GM18951 (cell line): ENCODE measurements at regions not wholly inside any gene's neighbourhood (a gene's known extent, or its start where the extent isn't known, plus 50 kb on each side); places are given as distances from the start of the nearest gene placed in this dataset.

ENCODE experiments used
- POLR2A ChIP-seq: IDR thresholded peaks from 4 replicates; pipeline ENCODE4 v1.6.1; 2011; ENCODE audit warnings: mild to moderate bottlenecking; ENCODE audit not compliant: insufficient read length, insufficient read depth; ENCODE audit errors: extremely low read depth
- in situ Hi-C: fragments of 300-500 bp; cut with MboI; formaldehyde crosslinking; loops from one replicate; pipeline ENCODE4 v1.12.0; 2022; ENCODE audit warnings: low sequenced_read_pairs, mixed read lengths, inconsistent platforms; ENCODE audit not compliant: unreplicated experiment

GRCh38 chr7:118713039-118713438 lies 488.5 kb downstream of the ANKRD7 start:
- TF ChIP-seq POLR2A = no peak
- in situ Hi-C loops = no loop called here

- in situ Hi-C loops = no loop called here
Observed at GRCh38 chr7:118720632-118721031, 496.1 kb downstream of the ANKRD7 start.

GRCh38 chr7:118731854-118732253 lies 507.4 kb downstream of the ANKRD7 start:
- in situ Hi-C loops = no loop called here
- no peak for TF ChIP-seq POLR2A

More at GRCh38 chr7:118720632-118721031, 496.1 kb downstream of the ANKRD7 start:
- no peak for TF ChIP-seq POLR2A

GRCh38 chr7:118734541-118734940 lies 510.0 kb downstream of the ANKRD7 start:
- in situ Hi-C loops = no loop called here
- no peak for TF ChIP-seq POLR2A

- TF ChIP-seq POLR2A = no peak
- in situ Hi-C loops = no loop called here
Observed at GRCh38 chr7:118735441-118735840, 510.9 kb downstream of the ANKRD7 start.

GRCh38 chr7:118737935-118738334 lies 513.4 kb downstream of the ANKRD7 start:
- no peak for TF ChIP-seq POLR2A
- in situ Hi-C loops = no loop called here

GRCh38 chr7:118745927-118746326 lies 521.4 kb downstream of the ANKRD7 start:
- no peak for TF ChIP-seq POLR2A
- in situ Hi-C loops = no loop called here

- in situ Hi-C loops = no loop called here
Observed at GRCh38 chr7:118747473-118747872, 523.0 kb downstream of the ANKRD7 start.

GRCh38 chr7:118753479-118753878 lies 529.0 kb downstream of the ANKRD7 start:
- no peak for TF ChIP-seq POLR2A
- in situ Hi-C loops = no loop called here

More at GRCh38 chr7:118747473-118747872, 523.0 kb downstream of the ANKRD7 start:
- no peak for TF ChIP-seq POLR2A

- TF ChIP-seq POLR2A = no peak
- in situ Hi-C loops = no loop called here
Observed at GRCh38 chr7:118754608-118755007, 530.1 kb downstream of the ANKRD7 start.

- no peak for TF ChIP-seq POLR2A
- in situ Hi-C loops = no loop called here
Observed at GRCh38 chr7:118755067-118755625, 530.6 kb downstream of the ANKRD7 start.

- TF ChIP-seq POLR2A = no peak
- in situ Hi-C loops = no loop called here
Observed at GRCh38 chr7:118757066-118757465, 532.6 kb downstream of the ANKRD7 start.

- in situ Hi-C loops = no loop called here
- no peak for TF ChIP-seq POLR2A
Observed at GRCh38 chr7:118758582-118758981, 534.1 kb downstream of the ANKRD7 start.

GRCh38 chr7:118759921-118760320 lies 535.4 kb downstream of the ANKRD7 start:
- in situ Hi-C loops = no loop called here
- TF ChIP-seq POLR2A = no peak

- TF ChIP-seq POLR2A = no peak
- in situ Hi-C loops = no loop called here
Observed at GRCh38 chr7:118762451-118762850, 537.9 kb downstream of the ANKRD7 start.
